NB4 (cell line): ENCODE measurements at regions not wholly inside any gene's neighbourhood (a gene's known extent, or its start where the extent isn't known, plus 50 kb on each side); places are given as distances from the start of the nearest gene placed in this dataset.

Experiments
- DNase-seq: peaks from one replicate; pipeline ENCODE4 v3.0.0; 2010; ENCODE audit warnings: low read depth
- H3K4me3 ChIP-seq: one replicate; pipeline ENCODE4 v1.5.1; 2011; ENCODE audit warnings: mild to moderate bottlenecking, low read depth, low read length, moderate library complexity
- MAX ChIP-seq: IDR thresholded peaks from 2 replicates; pipeline ENCODE4 v1.6.1; 2011; ENCODE audit warnings: low read depth, low read length
- MYC ChIP-seq: IDR thresholded peaks from 2 replicates; pipeline ENCODE4 v1.6.1; 2011; ENCODE audit warnings: low read depth, low read length
- POLR2A ChIP-seq: IDR thresholded peaks from 2 replicates; pipeline ENCODE4 v1.6.1; 2011; ENCODE audit warnings: mild to moderate bottlenecking; ENCODE audit not compliant: insufficient read length; ENCODE audit errors: extremely low read depth
- TF ChIP-seq, protein P1 (sequence below): IDR thresholded peaks from one replicate; pipeline ENCODE4 v1.5.1; 2012; ENCODE audit warnings: low read depth, low read length

DNA sequence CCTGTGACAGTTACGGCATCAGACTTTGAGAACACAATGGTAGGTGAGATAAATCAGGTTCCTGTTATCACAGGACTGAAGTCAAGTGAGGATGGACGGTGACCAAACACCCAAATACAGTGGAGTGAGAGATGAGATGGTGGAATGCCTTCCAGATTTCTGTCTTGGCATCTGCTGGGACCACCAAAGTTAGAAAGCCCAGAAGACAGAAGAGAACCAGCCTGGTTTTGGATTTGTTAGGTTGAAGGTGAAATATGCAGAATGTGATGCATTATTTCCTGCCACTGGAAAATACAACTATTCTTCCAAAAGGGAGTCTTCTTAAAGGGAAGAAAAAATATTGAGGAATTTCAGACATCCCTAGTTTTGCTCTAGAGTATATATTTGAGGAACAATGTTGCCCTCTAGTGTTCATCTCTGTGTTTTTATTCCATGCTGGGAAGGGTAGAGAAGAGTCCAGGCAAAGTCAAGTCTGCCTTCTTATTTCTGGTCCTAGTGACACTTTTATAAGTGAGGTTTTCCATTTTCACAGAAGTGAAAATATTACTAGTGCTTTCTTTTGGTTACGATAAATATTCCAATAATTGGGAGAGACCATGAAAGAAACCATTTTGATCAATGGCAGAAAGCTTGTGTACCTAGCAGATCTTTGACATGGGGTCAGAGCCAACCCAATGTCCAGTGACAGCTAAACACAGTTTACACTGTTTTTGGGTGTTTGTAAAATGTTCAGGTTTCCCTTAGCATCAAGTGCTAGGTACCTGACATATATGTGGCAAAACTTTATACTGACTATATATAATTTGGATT lies 142.3 kb upstream of the ANKH start:
- DNase-seq = peak; percentile 58
- TF ChIP-seq MAX = no peak
- TF ChIP-seq POLR2A = no peak
- TF ChIP-seq, protein P1, sequence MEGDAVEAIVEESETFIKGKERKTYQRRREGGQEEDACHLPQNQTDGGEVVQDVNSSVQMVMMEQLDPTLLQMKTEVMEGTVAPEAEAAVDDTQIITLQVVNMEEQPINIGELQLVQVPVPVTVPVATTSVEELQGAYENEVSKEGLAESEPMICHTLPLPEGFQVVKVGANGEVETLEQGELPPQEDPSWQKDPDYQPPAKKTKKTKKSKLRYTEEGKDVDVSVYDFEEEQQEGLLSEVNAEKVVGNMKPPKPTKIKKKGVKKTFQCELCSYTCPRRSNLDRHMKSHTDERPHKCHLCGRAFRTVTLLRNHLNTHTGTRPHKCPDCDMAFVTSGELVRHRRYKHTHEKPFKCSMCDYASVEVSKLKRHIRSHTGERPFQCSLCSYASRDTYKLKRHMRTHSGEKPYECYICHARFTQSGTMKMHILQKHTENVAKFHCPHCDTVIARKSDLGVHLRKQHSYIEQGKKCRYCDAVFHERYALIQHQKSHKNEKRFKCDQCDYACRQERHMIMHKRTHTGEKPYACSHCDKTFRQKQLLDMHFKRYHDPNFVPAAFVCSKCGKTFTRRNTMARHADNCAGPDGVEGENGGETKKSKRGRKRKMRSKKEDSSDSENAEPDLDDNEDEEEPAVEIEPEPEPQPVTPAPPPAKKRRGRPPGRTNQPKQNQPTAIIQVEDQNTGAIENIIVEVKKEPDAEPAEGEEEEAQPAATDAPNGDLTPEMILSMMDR = peak; percentile 45
- no peak overlapping the region for H3K4me3 ChIP-seq

DNA sequence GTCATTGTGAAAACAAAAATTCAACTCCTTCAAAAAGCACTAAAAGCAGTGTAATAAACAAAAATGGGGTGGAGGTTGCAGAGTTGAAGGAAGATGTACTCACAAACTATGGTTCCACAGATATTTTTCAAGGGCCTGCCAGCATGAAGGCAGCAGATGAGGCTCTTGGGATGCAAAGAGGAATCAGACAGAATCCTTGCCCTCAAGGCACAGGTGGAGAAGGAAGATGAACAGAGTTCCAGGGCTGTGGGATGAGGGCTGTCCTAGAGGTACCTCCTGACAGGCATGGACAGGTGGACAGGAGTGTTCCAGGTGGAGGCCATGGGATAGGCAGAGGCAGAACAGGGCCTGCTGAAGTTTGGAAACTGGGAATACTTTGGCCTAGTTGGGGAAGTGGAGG lies 140.5 kb upstream of the ANKH start:
- TF ChIP-seq MYC = no peak
- no peak for TF ChIP-seq MAX
- TF ChIP-seq POLR2A = no peak
- no peak overlapping the region for H3K4me3 ChIP-seq
- DNase-seq = no peak

GRCh38 chr5:15010936-15011335 lies 139.4 kb upstream of the ANKH start:
- TF ChIP-seq, protein P1 = no peak
- no peak for TF ChIP-seq MAX
- TF ChIP-seq MYC = no peak
- TF ChIP-seq POLR2A = no peak

GRCh38 chr5:15009420-15009819 lies 137.8 kb upstream of the ANKH start:
- DNase-seq = no peak
- no peak overlapping the region for H3K4me3 ChIP-seq
- TF ChIP-seq, protein P1 = no peak
- TF ChIP-seq MAX (no peak), POLR2A (no peak)

More at GRCh38 chr5:15010936-15011335, 139.4 kb upstream of the ANKH start:
- no peak overlapping the region for H3K4me3 ChIP-seq
- DNase-seq = no peak

DNA sequence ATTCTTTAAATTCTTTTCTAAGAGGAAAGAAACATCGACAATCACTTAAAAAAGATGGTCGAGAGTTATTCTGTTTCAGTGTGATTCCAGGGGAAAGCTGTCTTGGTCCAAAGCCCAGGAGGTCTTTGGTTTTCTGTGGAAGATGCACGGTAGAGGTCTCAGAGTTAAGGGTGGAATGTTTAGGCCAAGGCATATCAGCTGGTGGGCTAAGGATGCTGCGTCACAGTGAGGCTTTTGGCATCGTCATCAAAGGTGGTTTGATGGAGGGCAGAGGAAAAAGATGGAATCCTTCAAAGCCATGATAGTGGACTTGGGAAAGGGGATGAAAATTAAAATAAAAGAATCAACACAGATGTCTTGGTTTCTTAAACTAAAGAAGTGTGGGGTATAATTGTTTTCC lies 137.3 kb upstream of the ANKH start:
- no peak overlapping the region for H3K4me3 ChIP-seq
- TF ChIP-seq MYC (no peak), POLR2A (no peak), MAX (no peak)
- TF ChIP-seq, protein P1 = no peak
- no peak for DNase-seq

GRCh38 chr5:15008476-15008875 lies 136.9 kb upstream of the ANKH start:
- TF ChIP-seq MAX = no peak
- TF ChIP-seq, protein P1 = no peak
- DNase-seq = peak; percentile 44
- H3K4me3 ChIP-seq = no peak overlapping the region
